ENCODE measurements at regions not wholly inside any gene's neighbourhood (a gene's known extent, or its start where the extent isn't known, plus 50 kb on each side); places are given as distances from the start of the nearest gene placed in this dataset.

- Mint-ChIP-seq H3K36me3 (no peaks in the 10 kb centered on the region), H3K27ac (no peak overlapping the region), H3K4me3 (no peak overlapping the region), H3K4me1 (peaks cover 1% of the 10 kb centered on the region), H3K9me3 (no peaks in the 10 kb centered on the region), H3K27me3 (peaks cover 19% of the 10 kb centered on the region)
- DNase-seq (no peak), ATAC-seq (ENCODE audit: low read depth) (no peak)
- POLR2A ChIA-PET = no interaction called here
These were observed 96.9 kb downstream of the CD164 start for GRCh38 chr6:109285366-109285765.

DNA sequence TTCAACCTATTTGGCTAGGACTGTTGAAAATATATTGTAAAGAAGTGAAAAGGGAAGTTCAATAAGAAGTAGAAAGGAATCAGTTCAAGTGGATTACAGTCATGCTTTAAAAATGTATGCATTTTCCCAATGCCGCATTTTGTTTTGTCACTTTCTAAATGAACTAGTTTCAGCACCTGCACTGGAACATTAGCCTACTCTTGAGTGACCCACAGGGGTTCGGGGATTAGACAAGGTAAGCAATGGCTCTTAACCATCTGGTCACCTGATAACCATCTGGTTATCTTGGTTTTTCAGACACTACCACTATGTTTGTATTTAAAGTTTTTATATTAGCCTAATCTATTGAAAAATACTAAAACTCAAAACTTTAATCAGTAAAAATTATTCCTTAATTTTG is 97.6 kb downstream of the CD164 start:
- no peaks in the 10 kb centered on the region for H3K36me3 Mint-ChIP-seq

GRCh38 chr6:109282756-109283155 is 99.5 kb downstream of the CD164 start:
- Mint-ChIP-seq H3K27me3 (peaks cover 18% of the 10 kb centered on the region), H3K9me3 (no peaks in the 10 kb centered on the region), H3K4me1 (peaks cover 1% of the 10 kb centered on the region), H3K4me3 (no peak overlapping the region), H3K36me3 (no peaks in the 10 kb centered on the region), H3K27ac (no peak overlapping the region)
- no peak for DNase-seq
- ATAC-seq (ENCODE audit: low read depth) = no peak
- POLR2A ChIA-PET = no interaction called here

More for the DNA sequence above, 97.6 kb downstream of the CD164 start:
- no peak overlapping the region for H3K4me3 Mint-ChIP-seq
- DNase-seq (no peak), ATAC-seq (ENCODE audit: low read depth) (no peak)
- peaks cover 1% of the 10 kb centered on the region for H3K4me1 Mint-ChIP-seq
- POLR2A ChIA-PET = no interaction called here
- H3K27ac Mint-ChIP-seq = no peak overlapping the region
- peaks cover 19% of the 10 kb centered on the region for H3K27me3 Mint-ChIP-seq
- H3K9me3 Mint-ChIP-seq = no peaks in the 10 kb centered on the region

DNA sequence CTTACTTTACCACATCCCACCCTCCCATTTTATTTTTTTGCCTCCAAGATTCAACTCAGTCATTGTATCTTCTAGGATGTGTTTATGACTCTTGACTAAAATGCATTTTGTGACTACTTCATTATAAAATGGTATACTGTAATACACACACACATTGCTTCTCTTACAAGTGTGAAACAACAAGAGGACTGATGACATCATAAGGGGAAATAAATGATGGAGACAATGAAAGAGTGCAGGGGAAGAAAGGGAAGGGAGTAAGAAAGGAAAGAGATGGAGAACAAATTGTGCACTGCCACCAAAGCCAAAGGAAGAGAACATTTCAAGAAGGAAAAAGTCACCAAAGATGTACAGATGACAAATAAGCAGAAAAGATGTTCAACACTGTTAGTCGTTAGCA is 102.6 kb downstream of the CD164 start:
- no peak for ATAC-seq (ENCODE audit: low read depth)
- H3K27ac Mint-ChIP-seq = no peak overlapping the region

DNA sequence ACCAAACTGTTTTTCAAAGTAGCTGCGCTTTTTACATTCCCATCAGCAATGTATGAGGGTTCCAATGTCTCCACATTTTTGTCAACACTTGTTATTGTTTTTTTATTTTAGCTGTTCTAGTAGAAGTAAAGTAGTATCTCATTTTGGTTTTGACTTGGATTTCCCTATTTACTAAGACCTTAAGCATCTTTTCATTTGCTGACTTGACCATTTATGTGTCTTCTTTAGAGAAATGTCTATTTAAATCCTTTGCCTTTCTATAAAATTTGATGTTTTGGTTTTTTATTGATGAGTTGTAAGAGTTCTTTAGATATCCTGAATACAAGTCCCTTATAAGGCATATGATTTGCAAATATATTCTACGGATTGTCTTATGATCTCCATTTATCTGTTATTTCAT is 110.6 kb downstream of the CD164 start:
- H3K27ac Mint-ChIP-seq = no peak overlapping the region
- DNase-seq (no peak), ATAC-seq (ENCODE audit: low read depth) (no peak)
- POLR2A ChIA-PET = no interaction called here
- H3K36me3 Mint-ChIP-seq = peaks cover 4% of the 10 kb centered on the region
- H3K9me3 Mint-ChIP-seq = peaks cover 7% of the 10 kb centered on the region
- H3K4me1 Mint-ChIP-seq = no peaks in the 10 kb centered on the region
- H3K4me3 Mint-ChIP-seq = no peak overlapping the region
- peaks cover 11% of the 10 kb centered on the region for H3K27me3 Mint-ChIP-seq

More for the DNA sequence above, 102.6 kb downstream of the CD164 start:
- H3K36me3 Mint-ChIP-seq = no peaks in the 10 kb centered on the region
- H3K4me1 Mint-ChIP-seq = no peaks in the 10 kb centered on the region
- DNase-seq = no peak
- H3K9me3 Mint-ChIP-seq = peaks cover 1% of the 10 kb centered on the region
- no peak overlapping the region for H3K4me3 Mint-ChIP-seq
- H3K27me3 Mint-ChIP-seq = peaks cover 13% of the 10 kb centered on the region
- POLR2A ChIA-PET = no interaction called here

DNA sequence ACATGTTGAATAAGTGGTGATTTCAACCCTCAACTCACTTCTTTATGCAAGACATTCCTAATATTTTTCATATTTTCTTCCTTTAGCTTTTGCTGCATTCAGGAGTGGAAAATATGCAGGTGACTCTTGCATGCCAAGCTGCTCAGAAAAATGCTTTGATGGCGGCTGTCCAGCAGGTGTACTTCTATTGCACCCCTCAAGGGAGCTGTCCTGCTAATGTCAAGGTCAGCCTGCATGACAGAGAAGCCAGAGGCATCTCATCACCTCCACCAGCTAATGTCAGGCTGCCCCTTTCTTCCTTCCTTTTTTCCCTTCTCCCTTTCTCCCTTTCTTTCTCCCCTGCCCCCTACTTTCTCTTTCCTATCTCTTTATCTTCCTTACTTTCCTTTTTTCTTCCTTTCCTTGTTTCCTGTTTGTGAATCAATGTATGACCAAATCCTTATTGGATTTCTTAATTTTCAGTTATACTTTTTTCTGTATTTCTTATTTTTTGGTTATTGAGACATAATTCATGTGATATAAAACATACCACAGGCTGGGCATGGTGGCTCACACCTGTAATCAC is 112.2 kb downstream of the CD164 start:
- peaks cover 4% of the 10 kb centered on the region for H3K36me3 Mint-ChIP-seq
- DNase-seq (no peak), ATAC-seq (ENCODE audit: low read depth) (no peak)
- H3K27ac Mint-ChIP-seq = no peak overlapping the region
- H3K4me3 Mint-ChIP-seq = no peak overlapping the region
- H3K27me3 Mint-ChIP-seq = peaks cover 7% of the 10 kb centered on the region
- H3K9me3 Mint-ChIP-seq = peaks cover 7% of the 10 kb centered on the region
- POLR2A ChIA-PET = no interaction called here
- no peaks in the 10 kb centered on the region for H3K4me1 Mint-ChIP-seq

DNA sequence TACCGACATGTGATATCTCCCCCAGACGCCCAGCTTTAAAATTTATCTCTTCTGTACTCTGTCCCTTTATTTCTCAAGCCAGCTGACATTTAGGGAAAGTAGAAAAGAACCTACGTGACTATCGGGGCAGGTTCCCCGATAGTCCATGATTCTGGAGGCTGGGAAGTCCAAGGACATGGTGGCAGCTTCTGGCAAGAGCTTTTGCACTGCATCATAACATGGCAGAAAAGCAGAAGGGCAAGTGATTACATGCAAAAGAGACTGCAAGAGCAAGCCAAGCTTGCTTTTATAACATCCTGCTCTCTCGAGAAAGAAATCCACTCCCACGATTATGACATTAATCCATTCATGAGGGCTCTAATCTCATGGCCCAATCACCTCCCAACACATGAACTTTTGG is 113.2 kb downstream of the CD164 start:
- Mint-ChIP-seq H3K4me3 (no peak overlapping the region), H3K36me3 (peaks cover 4% of the 10 kb centered on the region), H3K27ac (no peak overlapping the region), H3K9me3 (peaks cover 7% of the 10 kb centered on the region), H3K27me3 (peaks cover 13% of the 10 kb centered on the region), H3K4me1 (peaks cover 3% of the 10 kb centered on the region)
- ATAC-seq (ENCODE audit: low read depth) (no peak), DNase-seq (no peak)
- POLR2A ChIA-PET = no interaction called here

DNA sequence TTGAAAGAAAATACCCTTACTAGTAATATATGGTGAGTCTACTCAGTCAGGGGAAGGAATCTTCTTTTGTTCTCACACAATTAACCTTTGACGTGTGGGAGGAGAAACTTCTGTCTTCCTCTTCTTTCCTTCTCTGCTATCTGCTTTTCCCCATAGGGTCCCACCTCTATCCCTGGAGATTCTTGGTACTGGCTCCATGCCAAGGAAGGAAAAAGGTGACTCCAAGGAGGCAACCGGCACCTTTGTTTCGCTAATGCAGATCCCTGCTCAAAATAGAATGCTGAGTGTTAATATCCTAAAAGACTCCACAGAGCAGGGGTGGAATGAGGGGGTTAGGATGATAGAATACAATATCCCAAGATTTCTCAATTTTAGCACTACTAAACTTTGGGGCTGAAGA is 116.7 kb downstream of the CD164 start:
- Mint-ChIP-seq H3K27me3 (peaks cover 16% of the 10 kb centered on the region), H3K9me3 (peaks cover 7% of the 10 kb centered on the region), H3K36me3 (peaks cover 4% of the 10 kb centered on the region), H3K27ac (no peak overlapping the region), H3K4me1 (peaks cover 8% of the 10 kb centered on the region), H3K4me3 (no peak overlapping the region)
- POLR2A ChIA-PET = no interaction called here
- no peak for ATAC-seq (ENCODE audit: low read depth)
- no peak for DNase-seq

DNA sequence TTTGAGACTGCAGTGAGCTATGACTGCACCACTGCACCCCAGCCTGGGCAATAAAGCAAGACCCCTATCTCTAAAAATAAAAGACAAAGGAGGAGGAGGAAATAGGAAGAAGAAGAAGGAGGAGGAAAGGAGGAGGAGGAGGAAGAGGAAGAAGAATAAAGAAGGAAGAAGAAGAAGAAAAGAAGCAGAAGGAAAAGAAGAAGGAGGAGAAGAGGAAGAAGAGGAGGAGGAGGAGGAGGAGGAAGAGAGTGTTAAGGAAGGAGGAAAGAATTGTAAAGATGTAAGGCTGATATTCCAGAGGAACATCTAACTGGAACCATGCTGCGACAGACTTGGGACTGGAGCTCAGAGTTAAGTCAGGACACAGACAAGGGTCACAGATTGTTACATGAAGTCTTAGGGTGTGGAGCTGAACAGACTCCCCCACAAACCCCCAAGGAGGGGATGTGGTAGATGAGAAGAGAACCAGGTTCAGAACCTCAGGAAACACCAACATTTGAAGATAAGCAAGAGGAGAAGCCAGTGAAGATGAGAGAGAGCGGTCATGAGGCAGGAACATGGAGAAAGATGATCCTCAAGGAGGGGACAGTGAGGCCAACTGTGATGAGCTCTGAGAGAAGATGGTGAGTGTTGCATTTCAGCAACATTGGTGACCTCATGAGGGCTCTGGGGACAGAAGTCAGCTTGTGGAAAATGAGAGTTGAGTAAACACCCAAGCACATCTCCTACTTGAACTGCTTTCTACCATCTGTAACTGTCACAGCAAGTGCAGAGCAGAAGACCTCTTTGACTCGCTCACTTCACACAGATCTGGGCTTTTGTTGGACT is 118.2 kb downstream of the CD164 start:
- H3K4me3 Mint-ChIP-seq = no peak overlapping the region
- H3K4me1 Mint-ChIP-seq = peaks cover 8% of the 10 kb centered on the region
- H3K9me3 Mint-ChIP-seq = peaks cover 5% of the 10 kb centered on the region
- DNase-seq = no peak
- H3K36me3 Mint-ChIP-seq = peaks cover 2% of the 10 kb centered on the region
- POLR2A ChIA-PET = no interaction called here
- no peak for ATAC-seq (ENCODE audit: low read depth)
- H3K27ac Mint-ChIP-seq = no peak overlapping the region
- H3K27me3 Mint-ChIP-seq = peaks cover 14% of the 10 kb centered on the region

DNA sequence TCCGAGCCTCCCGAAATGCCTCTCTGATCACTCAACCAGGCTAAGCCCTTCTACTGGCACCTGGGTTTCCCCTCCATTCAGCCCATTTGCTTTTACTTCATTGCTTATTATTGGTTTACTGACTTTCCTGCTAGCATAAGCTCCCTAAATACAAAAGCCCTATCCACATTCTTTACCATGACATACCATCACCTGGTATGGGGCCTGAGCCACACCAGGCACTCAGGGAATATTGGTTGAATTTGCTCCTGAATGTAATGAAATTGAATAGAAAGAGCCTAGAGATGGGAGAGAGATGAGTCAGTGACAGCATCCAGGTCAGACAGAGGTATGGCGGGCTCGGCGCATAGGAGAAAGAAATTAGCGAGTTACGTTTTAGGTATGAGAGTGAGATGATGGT is 120.0 kb downstream of the CD164 start:
- POLR2A ChIA-PET = no interaction called here
- Mint-ChIP-seq H3K9me3 (no peaks in the 10 kb centered on the region), H3K27ac (no peak overlapping the region), H3K36me3 (no peaks in the 10 kb centered on the region), H3K4me3 (no peak overlapping the region), H3K27me3 (peaks cover 13% of the 10 kb centered on the region), H3K4me1 (peaks cover 8% of the 10 kb centered on the region)
- no peak for DNase-seq
- no peak for ATAC-seq (ENCODE audit: low read depth)

GRCh38 chr6:109261811-109262210 is 120.5 kb downstream of the CD164 start:
- Mint-ChIP-seq H3K4me1 (peaks cover 8% of the 10 kb centered on the region), H3K27me3 (peaks cover 12% of the 10 kb centered on the region), H3K36me3 (no peaks in the 10 kb centered on the region), H3K4me3 (no peak overlapping the region), H3K27ac (no peak overlapping the region), H3K9me3 (no peaks in the 10 kb centered on the region)
- DNase-seq (no peak), ATAC-seq (ENCODE audit: low read depth) (no peak)
- POLR2A ChIA-PET = no interaction called here

- ATAC-seq (ENCODE audit: low read depth) = no peak
- H3K27ac Mint-ChIP-seq = no peak overlapping the region
- peaks cover 12% of the 10 kb centered on the region for H3K27me3 Mint-ChIP-seq
- H3K4me3 Mint-ChIP-seq = no peak overlapping the region
- POLR2A ChIA-PET = interaction anchor here (0.7 kb wide), 1 partner anchor 14 kb away, joined by 3 read pairs; no protein-coding TSS in a partner anchor
- H3K4me1 Mint-ChIP-seq = peaks cover 8% of the 10 kb centered on the region
- no peaks in the 10 kb centered on the region for H3K36me3 Mint-ChIP-seq
- DNase-seq = no peak
- H3K9me3 Mint-ChIP-seq = no peaks in the 10 kb centered on the region
These were observed 121.6 kb downstream of the CD164 start for GRCh38 chr6:109260701-109261100.

DNA sequence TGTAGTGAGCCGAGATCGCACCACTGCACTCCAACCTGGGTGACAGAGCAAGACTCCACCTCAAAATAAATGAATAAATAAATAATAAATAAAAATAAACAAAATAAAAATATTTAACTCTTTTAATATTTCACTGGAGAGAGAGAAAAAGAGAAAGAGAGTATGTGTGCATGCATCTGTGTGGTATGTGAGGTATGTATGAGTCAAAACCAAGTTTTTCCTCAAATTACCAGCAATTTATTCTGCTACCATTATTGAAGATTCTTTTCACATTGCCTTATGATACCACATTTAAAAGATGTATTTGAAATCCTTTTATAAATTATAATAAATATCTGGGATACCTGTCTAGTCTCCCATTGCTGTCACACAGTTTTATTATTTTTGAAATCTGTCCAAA is 122.1 kb downstream of the CD164 start:
- Mint-ChIP-seq H3K4me3 (no peak overlapping the region), H3K36me3 (no peaks in the 10 kb centered on the region), H3K4me1 (peaks cover 8% of the 10 kb centered on the region), H3K27ac (no peak overlapping the region), H3K27me3 (peaks cover 12% of the 10 kb centered on the region), H3K9me3 (no peaks in the 10 kb centered on the region)
- DNase-seq (no peak), ATAC-seq (ENCODE audit: low read depth) (no peak)
- POLR2A ChIA-PET = no interaction called here

GRCh38 chr6:109258129-109258528 is 124.1 kb downstream of the CD164 start:
- H3K9me3 Mint-ChIP-seq = no peaks in the 10 kb centered on the region
- no peak overlapping the region for H3K4me3 Mint-ChIP-seq
- H3K27me3 Mint-ChIP-seq = peaks cover 3% of the 10 kb centered on the region
- DNase-seq = no peak
- H3K36me3 Mint-ChIP-seq = no peaks in the 10 kb centered on the region
- H3K4me1 Mint-ChIP-seq = no peaks in the 10 kb centered on the region
- no peak overlapping the region for H3K27ac Mint-ChIP-seq
- no peak for ATAC-seq (ENCODE audit: low read depth)
- POLR2A ChIA-PET = no interaction called here
